EL (cell line): ENCODE measurements at regions not wholly inside any gene's neighbourhood (a gene's known extent, or its start where the extent isn't known, plus 50 kb on each side); places are given as distances from the start of the nearest gene placed in this dataset.

Experiments
- DNase-seq: peaks from one replicate; pipeline ENCODE4 v3.0.0-alpha.2; 2016

GRCh38 chr5:74576941-74577456, 63.5 kb downstream of the ENC1 start:
- peak; percentile 24 for DNase-seq

GRCh38 chr5:74575741-74576538, 64.6 kb downstream of the ENC1 start:
- peak; percentile 87 for DNase-seq

DNA sequence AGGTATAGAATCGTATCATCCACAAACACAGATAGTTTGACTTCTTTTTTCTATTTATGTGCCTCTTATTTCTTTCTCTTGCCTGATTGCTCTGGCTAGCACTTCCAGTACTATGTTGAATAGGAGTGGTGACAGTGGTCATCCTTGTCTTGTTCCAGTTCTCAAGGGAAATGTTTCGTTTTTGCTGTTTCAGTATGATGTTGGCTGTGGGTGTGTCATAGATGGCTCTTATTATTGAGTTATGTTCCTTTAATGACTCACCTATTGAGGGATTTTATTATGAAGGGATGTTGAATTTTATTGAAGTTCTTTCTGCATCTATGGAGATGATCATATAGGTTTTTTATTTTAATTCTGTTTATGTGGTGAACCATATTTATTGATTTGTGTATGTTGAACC, 70.3 kb downstream of the ENC1 start:
- no peak for DNase-seq

DNA sequence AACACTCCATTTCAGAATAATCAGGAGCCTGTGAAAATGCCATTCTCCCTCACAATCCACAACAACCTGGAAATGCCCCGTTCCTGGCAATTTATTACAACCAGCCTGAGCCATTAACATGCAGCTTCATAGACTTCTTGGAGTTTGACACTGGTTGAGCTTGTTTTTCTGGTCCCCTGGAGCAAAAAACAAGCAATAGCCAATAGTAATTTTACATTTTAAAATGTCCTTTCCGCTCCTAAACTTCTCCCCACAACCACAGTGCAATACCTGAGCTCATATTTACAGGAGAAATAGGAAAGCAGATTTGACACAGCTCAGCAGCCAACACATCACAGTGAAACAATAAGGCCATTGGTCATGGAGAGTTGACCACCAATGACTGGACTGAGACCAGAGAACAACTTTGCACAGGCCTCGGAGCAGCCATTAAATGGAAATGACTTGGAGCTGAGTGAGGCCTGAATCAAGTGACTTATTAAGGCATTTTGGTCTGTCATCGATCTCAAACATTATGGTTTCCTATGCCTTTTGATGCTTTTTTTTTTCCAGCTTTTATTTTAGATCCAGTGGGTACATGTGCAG, 73.0 kb downstream of the ENC1 start:
- DNase-seq, result no peak

GRCh38 chr5:74562122-74562521, 78.4 kb downstream of the ENC1 start:
- no peak for DNase-seq

DNA sequence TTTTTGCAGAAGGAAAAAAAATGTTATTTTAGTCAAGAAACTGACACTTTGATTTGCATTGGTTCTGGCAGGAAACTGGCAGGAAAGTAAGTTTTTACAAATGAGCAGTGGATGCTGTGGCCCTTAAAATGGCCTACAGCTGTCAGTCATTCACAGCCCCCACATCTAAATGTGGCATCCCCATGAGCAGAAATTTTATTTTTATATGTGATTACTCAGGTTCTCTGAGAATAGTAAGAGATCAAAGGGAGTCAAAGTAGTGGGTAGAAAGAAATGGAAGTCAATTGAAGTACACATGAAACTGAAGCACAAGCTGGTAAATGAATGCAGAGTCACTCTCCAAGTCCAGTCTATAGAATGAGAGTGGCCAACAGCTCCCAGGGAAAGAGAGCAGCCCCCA, 80.3 kb downstream of the ENC1 start:
- no peak for DNase-seq

DNA sequence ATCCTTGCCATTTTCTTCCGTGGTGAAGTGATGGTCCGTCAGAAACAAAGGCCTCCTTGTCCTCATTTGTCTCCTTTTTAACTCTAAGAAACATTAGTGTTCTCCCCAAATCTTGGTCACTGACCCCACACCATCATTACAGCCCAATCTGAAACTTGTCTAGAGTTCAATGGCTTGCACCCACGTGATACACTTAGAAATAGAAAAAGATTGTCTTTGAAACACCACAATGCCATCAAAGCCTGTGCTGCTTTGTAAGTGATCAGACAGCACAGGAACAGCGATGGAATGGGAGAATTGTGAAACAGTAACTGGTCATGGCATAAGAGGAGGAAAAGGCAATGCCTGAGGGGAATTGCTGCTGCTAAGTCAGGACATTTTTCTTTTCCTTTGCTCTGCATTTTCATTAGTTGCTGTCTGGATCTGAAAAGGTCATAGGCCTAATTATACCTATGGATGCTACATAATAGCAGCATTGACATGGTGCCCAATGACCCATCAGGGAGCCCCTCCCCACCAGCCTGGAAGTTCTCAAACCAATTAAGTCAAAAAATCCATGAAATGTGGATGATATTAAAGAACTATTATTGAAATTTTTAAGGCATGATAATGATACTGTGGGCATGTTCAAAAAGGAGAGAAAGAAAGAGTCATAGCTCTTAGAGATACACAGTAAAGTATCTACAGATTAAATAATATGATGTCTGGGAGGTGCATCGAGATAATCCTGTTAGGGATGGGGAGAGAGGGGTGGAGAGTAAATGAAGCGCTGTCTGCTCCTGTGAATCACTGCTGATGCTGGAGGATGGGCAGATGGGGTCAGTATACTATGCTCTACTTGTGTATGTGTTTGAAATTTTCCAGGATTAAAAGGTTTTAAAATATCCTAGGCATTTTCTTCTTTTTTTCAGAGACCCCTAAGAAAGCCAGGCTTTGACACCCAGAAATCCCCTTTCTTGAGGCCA, 83.6 kb downstream of the ENC1 start:
- peak; percentile 60 for DNase-seq

- DNase-seq, result no peak
Observed at GRCh38 chr5:74556006-74556405, 84.5 kb downstream of the ENC1 start.

- DNase-seq, result no peak
Observed at GRCh38 chr5:74552101-74552500, 88.4 kb downstream of the ENC1 start.

DNA sequence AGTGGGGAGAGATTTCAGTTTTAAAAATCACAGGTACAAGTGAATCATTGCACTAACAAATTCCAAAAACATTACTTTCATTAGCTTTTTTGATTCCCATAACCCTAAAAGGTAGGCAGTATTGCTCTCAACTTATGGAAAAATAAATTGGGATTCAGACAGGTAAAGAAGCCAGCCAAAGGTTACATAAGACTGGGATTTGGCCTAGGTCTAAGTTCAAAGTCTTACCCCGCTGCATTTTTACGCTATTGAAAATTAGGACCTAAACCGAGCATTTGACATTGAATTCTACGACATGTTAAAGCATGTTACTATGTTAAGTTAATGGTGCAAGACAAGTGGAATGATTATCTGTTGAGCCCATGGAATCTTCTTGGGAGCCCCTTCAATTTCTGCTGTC, 89.6 kb downstream of the ENC1 start:
- DNase-seq, result no peak

DNA sequence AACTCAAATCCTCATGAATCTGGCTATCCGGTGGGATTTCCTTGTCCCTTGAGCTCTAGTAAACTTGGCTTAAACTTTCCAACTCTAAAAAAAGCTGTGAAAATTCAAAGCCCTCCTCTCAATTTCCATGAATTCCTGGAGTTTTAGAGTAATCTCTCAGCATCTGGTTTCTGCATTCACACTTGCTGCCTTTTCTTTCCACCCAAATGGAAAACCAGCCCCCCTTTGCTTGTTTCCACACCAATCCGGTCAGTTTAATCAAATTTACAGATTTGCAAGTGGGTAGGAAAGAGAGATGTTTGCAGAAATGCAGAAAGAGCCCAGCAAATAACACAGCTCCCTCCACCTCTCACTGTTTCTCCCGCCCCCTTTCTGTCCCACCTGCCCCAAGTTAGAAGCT, 91.1 kb downstream of the ENC1 start:
- DNase-seq, result no peak

DNA sequence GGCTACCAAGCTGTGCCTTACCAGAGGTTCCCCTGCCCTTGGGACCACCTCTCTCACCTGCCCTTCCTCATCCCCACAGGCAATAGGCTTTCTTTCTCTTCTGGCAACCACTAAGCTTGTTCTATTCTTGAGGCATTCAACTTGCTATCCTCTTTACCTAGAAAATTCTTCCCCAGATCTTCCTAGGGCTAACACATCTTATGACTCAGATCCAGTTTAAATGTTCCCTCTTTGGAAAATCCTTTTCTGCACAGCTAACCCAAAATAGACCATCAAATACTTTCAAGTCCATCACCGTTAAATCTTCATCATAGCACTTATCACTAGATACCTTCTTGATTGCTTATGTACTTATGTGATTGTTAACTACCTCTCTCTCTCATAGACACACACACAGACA, 93.7 kb downstream of the ENC1 start:
- peak; percentile 55 for DNase-seq

GRCh38 chr5:74544811-74545210, 95.7 kb downstream of the ENC1 start:
- no peak for DNase-seq

GRCh38 chr5:74543162-74543995, 97.1 kb downstream of the ENC1 start:
- peak; percentile 97 for DNase-seq

DNA sequence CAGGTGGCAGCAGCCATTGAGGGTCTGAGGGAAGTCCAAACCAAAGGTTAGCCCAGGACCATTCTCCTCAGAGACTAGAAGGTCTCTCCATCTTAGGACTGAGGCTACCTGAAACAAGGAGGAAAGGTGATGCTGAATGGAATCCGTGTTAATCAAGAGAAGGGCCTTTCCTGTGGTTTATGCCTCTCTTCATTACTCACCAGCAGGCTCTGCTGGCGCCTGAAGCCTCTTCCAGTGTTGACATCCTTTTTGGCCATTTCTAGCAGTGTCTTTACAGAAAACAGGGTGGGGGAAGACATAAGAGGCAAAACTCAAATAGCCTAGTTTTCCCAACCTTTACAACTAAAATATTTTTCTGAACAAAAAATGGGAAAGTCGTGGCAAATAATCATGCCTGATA, 98.0 kb downstream of the ENC1 start:
- peak; percentile 66 for DNase-seq

DNA sequence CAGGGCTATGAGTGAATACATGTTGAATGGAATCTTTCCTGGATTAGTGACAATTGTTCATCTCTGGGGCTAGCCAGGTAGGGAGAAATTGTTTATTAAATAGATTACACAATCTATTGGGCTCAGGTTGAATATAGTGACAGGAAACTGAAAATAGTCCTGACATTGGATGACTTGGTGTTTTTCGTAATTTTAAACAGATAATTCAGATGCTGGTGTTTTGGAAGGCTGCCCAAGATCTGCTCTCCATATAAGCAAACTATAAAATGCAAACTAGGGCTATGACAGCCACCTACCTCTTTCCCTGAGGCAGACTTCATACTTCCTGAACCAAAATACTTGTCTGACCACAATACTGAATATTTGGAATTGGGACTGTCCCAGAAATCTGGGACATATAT, 99.1 kb downstream of the ENC1 start:
- peak; percentile 74 for DNase-seq

- no peak for DNase-seq
Observed at GRCh38 chr5:74540622-74541021, 99.9 kb downstream of the ENC1 start.

DNA sequence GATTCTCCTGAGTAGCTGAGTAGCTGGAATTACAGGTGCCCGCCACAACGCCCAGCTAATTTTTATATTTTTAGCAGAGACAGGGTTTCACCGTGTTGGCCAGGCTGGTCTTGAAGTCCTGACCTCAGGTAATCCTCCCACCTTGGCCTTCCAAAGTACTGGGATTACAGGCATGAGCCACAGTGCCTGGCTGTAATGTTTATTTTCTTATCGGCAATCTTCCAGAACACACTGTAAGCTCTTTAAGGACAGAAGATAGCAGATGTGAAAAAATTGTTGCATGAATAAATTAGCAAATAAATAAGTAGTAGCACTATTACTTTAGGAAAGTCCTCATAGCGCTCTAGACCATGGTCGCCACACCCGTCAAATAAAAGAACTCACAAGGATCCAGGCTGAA, 100.5 kb downstream of the ENC1 start:
- DNase-seq, result no peak

GRCh38 chr5:74538206-74538661, 102.3 kb downstream of the ENC1 start:
- peak; percentile 65 for DNase-seq

DNA sequence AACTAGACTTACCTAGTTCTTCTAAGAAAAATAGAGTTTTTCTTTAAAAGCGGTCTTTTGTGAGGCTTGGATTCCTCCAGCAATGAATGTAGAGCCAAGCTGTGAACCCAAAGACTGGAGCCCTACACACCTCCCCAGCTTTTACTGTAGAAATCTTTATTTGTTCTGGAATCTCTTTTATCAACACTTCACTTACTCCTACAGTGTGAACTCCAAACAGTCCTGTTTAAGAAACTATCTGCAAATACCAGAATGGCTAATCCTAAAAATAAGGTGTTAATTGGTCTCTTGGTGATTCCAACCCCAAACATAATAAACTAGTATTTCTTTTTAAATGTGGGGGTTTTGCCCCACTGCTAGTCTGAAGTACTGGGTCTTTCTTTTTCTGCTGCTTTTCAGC, 103.9 kb downstream of the ENC1 start:
- no peak for DNase-seq

DNA sequence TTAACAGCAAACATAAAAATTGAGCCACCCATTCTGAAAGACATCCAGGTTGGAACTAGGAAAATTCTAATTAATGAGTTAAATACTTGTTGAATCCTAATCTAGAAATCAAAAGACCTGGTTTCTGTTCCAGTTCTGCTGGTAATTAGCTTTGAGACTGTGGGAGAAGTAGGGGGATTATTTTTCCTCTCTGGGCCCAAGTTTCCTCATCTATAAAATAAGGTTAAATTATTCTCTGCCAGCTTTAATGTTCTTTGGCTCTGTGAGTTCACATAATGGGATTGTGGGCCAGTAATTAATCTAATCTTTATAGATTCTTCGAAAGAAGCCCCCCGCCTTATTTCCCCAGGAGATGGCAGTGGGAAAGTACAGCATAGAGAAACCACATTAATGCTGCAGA, 104.6 kb downstream of the ENC1 start:
- DNase-seq, result no peak

- DNase-seq, result no peak
Observed at GRCh38 chr5:74534397-74535129, 106.0 kb downstream of the ENC1 start.
